ENCODE measurements at regions not wholly inside any gene's neighbourhood (a gene's known extent, or its start where the extent isn't known, plus 50 kb on each side); places are given as distances from the start of the nearest gene placed in this dataset.

DNA sequence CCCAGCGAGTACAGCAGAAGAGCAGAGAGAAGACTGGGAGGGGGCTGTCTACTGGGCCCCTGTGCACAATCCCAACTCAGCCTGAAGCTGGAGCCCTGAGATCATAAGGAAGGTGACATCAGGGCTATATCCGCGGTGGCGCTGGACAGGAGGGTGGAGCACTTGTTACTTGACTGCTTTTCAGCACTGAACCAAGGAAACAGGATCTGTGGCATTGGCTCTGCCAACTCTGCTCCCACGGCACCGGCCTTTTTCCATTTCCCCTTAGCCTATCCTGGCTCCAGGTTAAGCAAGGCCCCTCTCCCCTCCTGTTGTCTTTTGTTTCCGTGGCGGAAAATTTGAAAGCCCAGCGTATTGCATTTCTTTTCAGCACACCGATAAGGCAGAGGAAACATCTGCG, 125.0 kb upstream of the IRX3 start:
- no peak for DNase-seq (ENCODE audit: low read depth)

DNA sequence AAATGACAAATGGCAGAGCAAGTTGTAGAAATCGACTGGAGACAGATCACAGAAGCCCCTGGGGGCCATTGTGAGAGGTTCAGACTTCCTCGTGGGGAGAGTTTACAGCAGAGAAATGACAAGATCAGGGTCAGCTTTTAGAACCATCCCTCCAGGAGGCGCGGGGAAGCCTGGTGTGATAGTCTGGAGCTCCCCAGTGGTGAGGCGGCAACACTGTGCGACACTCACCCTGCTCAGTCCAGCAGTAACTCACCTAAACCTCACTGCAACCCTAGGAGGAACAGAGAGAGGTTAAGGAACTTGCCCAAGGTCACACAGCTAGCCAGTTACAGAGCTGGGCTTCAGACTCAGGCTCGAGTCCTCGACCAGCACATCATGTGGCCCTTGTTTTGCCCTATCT, 123.4 kb upstream of the IRX3 start:
- no peak for DNase-seq (ENCODE audit: low read depth)

DNA sequence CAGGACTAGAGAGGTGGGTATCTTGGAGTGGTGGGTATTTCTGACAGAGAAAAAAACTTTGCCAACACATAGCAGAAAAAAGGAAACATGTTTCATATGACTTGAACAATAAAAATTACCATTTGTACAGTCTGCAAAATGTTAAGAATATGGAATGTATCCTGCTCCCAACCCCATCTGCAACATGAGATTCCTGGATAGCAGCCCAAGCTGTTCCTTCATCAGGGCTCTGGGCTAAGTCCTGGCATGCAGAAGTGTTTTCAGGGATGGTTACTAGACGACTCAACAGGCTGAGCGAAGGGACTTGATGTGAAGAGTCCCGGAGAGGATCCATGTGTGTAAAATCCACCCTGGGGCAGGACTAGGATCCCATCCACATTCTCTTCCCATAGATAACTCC, 121.0 kb upstream of the IRX3 start:
- DNase-seq (ENCODE audit: low read depth) = peak; percentile 53

DNA sequence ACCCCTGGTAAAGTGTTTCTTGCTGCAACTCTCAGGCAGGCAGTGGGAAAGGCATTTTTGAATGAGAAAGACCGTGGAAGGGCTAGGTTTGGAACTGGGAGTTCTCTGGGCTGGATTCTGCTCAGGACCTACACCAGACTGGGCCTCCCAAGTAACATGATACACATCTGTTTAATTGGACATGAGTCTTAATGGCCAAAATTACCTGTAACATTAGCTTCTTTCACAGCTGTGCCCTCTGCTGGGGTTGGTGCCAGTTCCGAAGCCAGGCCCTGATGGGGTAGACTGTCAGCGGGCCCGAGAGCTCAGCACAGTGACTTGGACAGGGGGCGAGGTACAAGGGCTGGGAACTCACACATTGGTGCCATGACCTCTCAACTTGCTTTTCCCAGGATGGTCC, 118.9 kb upstream of the IRX3 start:
- DNase-seq (ENCODE audit: low read depth) = no peak

GRCh38 chr16:54403580-54403979, 117.0 kb upstream of the IRX3 start:
- no peak for DNase-seq (ENCODE audit: low read depth)

- DNase-seq (ENCODE audit: low read depth) = no peak
Measured at GRCh38 chr16:54402873-54403272, 116.3 kb upstream of the IRX3 start.

- no peak for DNase-seq (ENCODE audit: low read depth)
Measured at GRCh38 chr16:54402270-54402669, 115.7 kb upstream of the IRX3 start.

DNA sequence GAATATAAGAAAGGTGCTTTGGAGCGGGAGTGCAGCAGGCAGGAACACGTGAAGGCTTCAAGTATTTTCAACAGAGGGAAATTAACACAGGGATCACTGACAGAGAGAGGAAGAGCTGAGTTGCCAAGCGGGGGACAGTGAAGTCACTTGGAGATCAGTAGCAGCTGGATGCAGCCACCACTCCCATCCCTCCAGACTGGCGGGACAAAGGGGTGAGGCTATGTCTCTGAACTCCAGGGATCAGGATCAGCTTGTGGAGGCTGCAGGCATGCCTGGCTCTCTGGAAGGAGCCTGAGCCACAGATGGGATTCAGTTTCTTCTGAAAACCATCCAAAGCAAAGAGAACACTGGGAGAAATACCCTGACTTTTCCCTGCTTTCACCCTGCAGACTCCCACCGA, 113.7 kb upstream of the IRX3 start:
- no peak for DNase-seq (ENCODE audit: low read depth)

GRCh38 chr16:54398986-54399385, 112.4 kb upstream of the IRX3 start:
- no peak for DNase-seq (ENCODE audit: low read depth)

- DNase-seq (ENCODE audit: low read depth) = no peak
Measured at GRCh38 chr16:54397838-54398237, 111.3 kb upstream of the IRX3 start.

GRCh38 chr16:54397190-54397835, 110.7 kb upstream of the IRX3 start:
- peak; percentile 21 for DNase-seq (ENCODE audit: low read depth)

GRCh38 chr16:54389836-54390494, 103.4 kb upstream of the IRX3 start:
- DNase-seq (ENCODE audit: low read depth) = no peak

- DNase-seq (ENCODE audit: low read depth) = no peak
Measured at GRCh38 chr16:54385141-54385540, 98.6 kb upstream of the IRX3 start.

GRCh38 chr16:54381601-54382313, 95.2 kb upstream of the IRX3 start:
- no peak for DNase-seq (ENCODE audit: low read depth)

DNA sequence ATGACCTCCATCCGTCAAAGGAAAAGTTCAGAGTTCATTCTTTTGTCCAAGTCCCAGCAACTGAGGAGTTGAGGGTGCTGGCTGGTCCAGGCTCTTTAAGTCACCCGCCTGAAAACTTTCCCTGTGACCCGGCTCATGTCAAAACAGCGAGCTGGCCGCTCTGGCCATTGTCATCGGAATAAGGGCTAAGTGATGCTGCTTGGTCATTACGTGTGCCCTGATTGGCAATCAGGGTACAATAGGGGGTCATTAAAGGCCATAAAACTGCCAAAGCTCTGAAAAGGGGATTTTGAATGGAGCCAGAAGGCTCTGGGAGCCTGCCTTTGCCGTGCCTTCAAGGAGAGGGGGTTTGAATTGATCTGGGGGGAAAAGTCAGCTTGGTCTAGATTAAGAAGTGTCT, 88.5 kb upstream of the IRX3 start:
- no peak for DNase-seq (ENCODE audit: low read depth)

GRCh38 chr16:54373534-54374520, 87.2 kb upstream of the IRX3 start:
- peak; percentile 21 for DNase-seq (ENCODE audit: low read depth)

DNA sequence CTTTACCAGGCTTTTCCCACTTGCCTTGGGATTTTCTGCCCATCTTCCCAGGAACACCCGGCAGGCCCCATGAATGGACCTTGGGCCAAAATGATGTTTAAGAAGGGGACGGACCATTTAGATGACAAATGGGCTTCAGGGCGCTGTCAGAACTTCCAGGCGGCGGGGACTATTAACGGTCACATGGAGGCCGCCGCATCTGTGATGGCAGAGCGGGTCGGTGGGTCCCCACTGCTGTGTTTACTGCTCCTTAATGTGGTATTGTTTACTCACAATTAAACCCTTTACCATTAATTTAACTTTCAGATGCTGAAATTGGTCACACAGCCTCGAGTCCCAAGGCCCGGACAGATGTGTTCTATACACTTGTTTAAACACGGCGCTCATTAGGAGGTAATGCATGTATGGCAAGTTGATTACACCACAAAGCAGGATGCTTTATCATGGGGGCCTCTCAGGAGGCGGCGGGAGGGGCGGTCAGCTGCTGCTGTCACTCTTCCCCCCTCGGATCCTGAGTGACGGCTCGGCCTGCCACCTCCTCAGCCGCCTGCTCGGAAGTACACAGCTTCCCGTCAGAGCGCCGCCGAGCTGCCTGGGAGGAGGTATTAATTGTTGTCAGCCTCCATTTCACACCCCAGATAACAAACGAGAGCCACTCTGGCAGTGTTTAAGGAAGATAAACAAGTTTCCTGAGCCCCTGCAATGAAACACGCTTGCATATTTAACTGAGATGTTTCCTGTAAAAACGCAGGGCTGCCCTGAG, 83.9 kb upstream of the IRX3 start:
- no peak for DNase-seq (ENCODE audit: low read depth)

- DNase-seq (ENCODE audit: low read depth) = no peak
Measured at GRCh38 chr16:54369861-54370260, 83.3 kb upstream of the IRX3 start.

DNA sequence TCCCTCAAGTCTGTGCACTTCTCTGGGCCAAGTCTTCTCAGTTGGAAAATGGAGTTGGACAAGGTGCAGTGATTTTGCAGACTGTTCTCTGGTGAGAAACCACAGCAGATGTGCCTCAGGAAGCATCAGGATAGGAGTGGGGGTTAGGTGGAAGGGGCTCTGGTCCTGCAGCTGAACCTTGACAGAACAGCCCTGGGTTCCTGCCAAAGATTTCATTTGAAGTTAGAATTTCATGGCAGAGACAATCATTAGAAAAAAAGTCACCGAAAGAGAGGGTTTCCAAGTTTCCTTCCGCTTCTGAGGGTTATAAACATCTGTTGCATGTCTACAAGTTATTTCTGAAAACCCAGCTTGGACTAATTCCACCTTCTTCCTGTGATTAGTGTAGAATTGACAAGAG, 80.4 kb upstream of the IRX3 start:
- DNase-seq (ENCODE audit: low read depth) = no peak

DNA sequence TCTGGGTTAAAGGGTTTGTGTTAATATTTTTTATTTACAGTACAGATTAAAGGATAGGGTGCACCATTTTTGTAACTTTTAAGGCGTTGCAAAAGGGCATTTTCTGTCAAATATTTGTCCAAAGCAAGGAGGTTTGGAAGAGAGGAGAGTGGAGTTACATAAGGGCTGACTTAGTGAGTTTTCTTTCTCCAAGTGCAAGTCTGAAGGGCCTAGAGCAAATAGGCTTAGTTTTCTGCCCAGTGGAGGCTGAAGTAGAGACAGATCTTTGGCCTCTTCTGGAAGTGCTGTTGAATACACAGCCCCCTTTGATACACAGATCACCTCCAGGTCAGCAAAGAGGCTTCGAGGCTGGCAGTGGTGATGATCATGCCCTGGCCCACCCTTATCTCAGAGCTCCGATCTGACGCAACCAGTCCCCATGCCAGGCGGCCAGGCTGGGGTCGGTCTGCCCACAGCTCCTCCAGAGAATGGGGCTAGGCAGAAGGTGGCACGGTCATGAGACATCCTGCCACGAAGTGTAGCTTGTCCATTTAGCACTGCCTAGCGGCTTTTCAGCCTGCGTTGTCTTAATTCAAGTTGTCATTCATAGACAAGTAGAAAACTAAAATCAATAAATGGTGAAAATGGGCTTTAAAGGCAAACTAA, 79.5 kb upstream of the IRX3 start:
- DNase-seq (ENCODE audit: low read depth) = no peak

DNA sequence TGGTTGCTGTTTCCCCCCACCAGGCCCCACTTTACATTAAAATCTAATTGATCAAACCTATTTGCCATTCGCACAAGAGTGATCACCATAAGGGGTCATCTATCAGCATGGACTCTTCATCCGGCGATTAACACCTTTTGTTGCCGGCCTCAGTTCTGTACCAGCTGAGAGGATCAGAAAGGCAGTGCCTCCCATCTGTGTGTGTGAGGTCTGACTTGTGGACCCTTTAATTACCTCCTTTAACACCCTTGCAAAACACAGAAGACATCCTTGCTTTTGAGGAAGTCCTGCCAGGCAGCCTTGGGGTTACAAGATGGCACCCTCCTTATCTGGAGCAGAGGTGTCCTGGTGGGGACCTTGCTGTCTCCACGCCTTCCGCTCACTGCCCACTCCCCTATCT, 77.2 kb upstream of the IRX3 start:
- no peak for DNase-seq (ENCODE audit: low read depth)

Data from iris pigment epithelial cell (primary cell).